Spinal cord (tissue), 9 donors: ENCODE measurements at regions not wholly inside any gene's neighbourhood (a gene's known extent, or its start where the extent isn't known, plus 50 kb on each side); places are given as distances from the start of the nearest gene placed in this dataset.

Experiments used
- DNase-seq, 6 donors: peaks; one replicate each; pipeline versions ENCODE4 v3.0.0 to v3.0.0-alpha.2; 2013 to 2015; ENCODE audit warnings: low spot score in 6 of 6, low read depth in 4 of 6
- H3K27ac ChIP-seq: one replicate; pipeline ENCODE4 v1.5.1; 2013; ENCODE audit warnings: low read depth, low read length, control low read depth
- H3K27me3 ChIP-seq: one replicate; pipeline ENCODE4 v1.6.1; 2013; ENCODE audit warnings: low read length; ENCODE audit not compliant: control insufficient read depth, insufficient read depth
- H3K36me3 ChIP-seq: one replicate; pipeline ENCODE4 v1.6.1; 2013; ENCODE audit warnings: low read length; ENCODE audit not compliant: control insufficient read depth, insufficient read depth
- H3K4me1 ChIP-seq: one replicate; pipeline ENCODE4 v1.6.1; 2013; ENCODE audit warnings: low read length; ENCODE audit not compliant: control insufficient read depth, insufficient read depth
- H3K4me3 ChIP-seq: one replicate; pipeline ENCODE4 v1.5.1; 2013; ENCODE audit warnings: low read depth, low read length, control low read depth
- H3K9me3 ChIP-seq: one replicate; pipeline ENCODE4 v1.6.1; 2013; ENCODE audit warnings: low read length; ENCODE audit not compliant: control insufficient read depth, insufficient read depth
- whole genome bisulfite sequencing: methylation state at CpG from one replicate; pipeline ENCODE4 v1.1.5; 2013; ENCODE audit warnings: missing lambda C conversion rate; ENCODE audit not compliant: insufficient coverage; 5-methylcytosine and 5-hydroxymethylcytosine counted together
- donor health status: healthy.

DNA sequence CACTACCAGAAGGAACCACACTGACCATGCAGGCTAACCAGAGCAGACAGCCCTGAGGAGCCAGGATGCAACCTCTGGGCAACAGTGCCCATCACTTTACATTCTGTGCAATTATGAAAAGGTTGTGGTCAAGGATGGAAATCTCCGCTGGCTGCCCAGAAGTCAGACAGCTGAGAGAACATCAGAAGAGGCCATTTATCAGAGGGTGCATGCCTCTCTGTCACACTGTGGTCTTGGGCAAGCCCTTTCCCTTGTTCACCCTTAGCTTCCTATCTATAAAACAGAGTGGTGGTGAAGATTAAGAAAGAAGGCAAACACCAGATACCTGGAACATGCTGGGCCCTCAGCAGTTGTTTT is 120.7 kb upstream of the GDF10 start:
- H3K4me1 ChIP-seq: peaks cover 6% of the 10 kb centered on the region
- no peaks in the 10 kb centered on the region for H3K27me3 ChIP-seq
- no peak overlapping the region for H3K27ac ChIP-seq
- WGBS: no CpG with 5 or more reads among the region's 1 CpG
- H3K36me3 ChIP-seq: no peaks in the 10 kb centered on the region
- no peak overlapping the region for H3K4me3 ChIP-seq
- DNase-seq: no peak
- H3K9me3 ChIP-seq: no peaks in the 10 kb centered on the region

DNA sequence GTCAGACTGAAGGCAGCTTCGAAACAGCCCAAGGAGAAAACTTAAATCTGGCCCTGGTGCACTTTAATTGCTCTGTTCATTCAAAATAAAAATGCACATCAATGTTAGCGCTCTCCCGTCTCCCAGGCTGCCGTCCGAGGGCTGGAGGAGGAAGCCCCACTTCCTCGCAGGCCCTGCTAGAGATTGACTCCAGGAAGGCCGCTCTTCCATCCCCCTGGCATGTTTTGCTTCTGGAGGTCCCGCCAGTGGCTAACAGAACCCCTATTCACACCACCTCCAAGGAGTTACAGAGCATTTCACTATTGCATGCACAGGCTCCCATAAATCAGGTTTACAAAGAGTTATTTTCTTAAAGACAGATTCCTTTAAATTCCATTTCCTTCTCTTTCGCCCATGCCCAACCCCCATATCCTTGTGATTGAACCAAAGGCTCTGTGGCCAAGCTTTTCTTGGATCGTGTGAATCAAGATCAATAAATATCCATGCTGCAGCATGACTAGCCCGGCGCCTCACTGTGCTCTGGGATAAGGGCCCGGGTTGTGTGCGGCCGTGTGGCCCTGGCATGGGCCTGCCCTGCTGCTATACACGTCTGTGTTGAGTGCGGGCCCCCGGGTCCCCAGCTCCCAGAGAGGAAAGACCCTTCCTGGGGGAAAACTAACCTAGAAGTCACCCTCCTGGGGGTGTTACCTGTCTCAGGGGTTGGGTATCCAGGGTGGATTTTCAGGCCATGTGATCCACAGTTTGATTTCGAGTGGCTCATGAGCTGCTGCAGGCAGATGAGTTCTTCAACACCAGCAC is 118.7 kb upstream of the GDF10 start:
- 68% methylated on average over 13 of the region's 19 CpGs for WGBS
- H3K4me3 ChIP-seq: no peak overlapping the region
- H3K27ac ChIP-seq: no peak overlapping the region
- H3K27me3 ChIP-seq: no peaks in the 10 kb centered on the region
- DNase-seq: peak in 2 of 6 donors; percentile 25 to 41
- no peaks in the 10 kb centered on the region for H3K9me3 ChIP-seq
- no peaks in the 10 kb centered on the region for H3K36me3 ChIP-seq
- H3K4me1 ChIP-seq: no peaks in the 10 kb centered on the region

DNA sequence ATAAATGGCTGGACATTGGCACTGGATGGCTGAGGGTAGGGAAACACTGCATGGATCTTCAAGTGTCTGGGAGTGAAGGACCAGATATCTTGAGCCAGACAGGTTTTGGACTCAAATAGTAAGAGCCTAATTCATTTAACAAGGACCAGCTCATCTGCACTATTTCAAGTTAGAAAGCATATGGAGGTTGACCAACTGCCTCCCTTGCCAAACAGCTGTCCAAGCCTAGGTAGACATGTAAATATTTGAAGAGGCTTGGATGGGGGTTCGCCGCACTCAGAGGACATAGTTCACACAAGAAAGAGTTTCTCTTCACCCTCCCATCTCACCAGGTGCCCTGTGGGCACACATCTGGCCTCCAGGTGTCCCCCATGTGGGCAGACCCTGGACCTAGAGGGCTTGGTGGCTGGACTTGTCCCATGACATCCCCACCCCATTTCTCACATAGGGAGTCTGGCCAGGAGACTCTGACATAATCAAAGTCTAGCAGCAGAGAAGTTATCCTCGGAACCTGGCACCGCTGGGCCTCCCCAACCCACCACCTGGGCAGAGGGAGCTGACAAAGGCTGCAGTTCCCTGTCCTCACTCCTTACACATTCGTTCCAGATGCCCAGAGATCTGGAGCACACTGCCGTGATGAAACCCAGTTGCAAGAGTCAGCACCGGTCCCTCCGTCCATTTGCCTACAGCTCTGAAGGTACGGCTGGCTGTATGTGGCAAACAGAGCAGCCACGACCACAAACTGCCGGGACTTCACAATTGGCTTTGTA is 116.9 kb upstream of the GDF10 start:
- DNase-seq: no peak
- 95% methylated on average over 9 of the region's 11 CpGs for WGBS
- Histone ChIP-seq H3K27ac (no peak overlapping the region), H3K4me1 (no peaks in the 10 kb centered on the region), H3K27me3 (no peaks in the 10 kb centered on the region), H3K36me3 (no peaks in the 10 kb centered on the region), H3K4me3 (no peak overlapping the region), H3K9me3 (no peaks in the 10 kb centered on the region)

GRCh38 chr10:47183704-47184041 is 116.3 kb upstream of the GDF10 start:
- Histone ChIP-seq H3K4me1 (no peaks in the 10 kb centered on the region), H3K27me3 (no peaks in the 10 kb centered on the region), H3K9me3 (no peaks in the 10 kb centered on the region), H3K36me3 (no peaks in the 10 kb centered on the region), H3K27ac (no peak overlapping the region), H3K4me3 (no peak overlapping the region)
- DNase-seq: no peak
- 85% methylated on average over 4 of the region's 4 CpGs for WGBS

DNA sequence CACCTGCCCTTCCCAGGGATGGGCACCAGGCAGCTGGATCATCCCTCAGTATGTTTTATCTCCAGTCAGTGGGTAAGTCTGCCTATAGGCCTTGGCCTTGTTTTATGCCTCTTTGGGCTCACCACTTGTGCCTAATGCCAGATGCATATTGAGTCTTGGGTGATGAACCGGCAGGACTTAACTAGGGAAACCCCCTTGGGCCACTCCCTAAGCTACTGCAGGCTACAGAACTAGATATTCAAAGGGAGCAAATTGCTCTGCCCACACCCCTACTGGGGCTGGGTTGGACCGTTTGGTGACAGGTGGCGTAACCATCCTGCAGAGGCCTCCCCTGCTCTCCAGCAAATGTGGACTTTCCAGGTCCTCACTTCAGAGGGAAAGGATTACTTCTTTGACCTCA is 115.7 kb upstream of the GDF10 start:
- Histone ChIP-seq H3K27ac (no peak overlapping the region), H3K4me1 (no peaks in the 10 kb centered on the region), H3K27me3 (no peaks in the 10 kb centered on the region), H3K4me3 (no peak overlapping the region), H3K36me3 (no peaks in the 10 kb centered on the region), H3K9me3 (no peaks in the 10 kb centered on the region)
- DNase-seq: no peak
- 98% methylated on average over 3 of the region's 3 CpGs for WGBS

DNA sequence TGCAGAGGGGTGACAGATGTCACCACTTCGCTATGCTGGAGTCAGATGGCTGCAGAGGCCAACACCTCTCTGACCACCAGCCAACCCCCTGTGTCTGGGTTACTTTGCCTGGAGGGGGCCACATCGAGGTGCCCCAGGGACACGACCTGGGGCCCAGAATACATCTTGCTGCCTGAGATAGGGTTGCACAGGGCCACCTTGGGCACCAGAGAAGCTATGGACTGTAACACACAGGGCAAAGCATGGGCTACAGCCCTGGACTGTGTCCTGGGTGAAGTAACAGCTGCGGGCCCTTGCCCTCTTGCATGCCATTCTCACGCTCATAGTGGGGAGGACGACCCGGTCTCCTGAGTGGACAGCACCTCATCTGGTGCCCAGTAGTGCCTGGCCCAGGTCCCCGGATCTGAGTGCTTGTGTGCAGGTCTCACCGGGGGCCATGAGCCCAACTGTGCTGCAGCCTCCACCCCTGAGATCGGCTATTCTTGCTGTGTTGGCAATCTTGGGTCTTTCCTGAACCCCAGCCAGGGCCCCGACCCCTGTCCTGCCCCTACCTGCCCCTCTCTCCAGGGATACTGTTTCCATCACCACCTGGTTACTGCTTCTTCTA is 115.2 kb upstream of the GDF10 start:
- Histone ChIP-seq H3K4me1 (no peaks in the 10 kb centered on the region), H3K27ac (no peak overlapping the region), H3K27me3 (no peaks in the 10 kb centered on the region), H3K36me3 (no peaks in the 10 kb centered on the region), H3K4me3 (no peak overlapping the region), H3K9me3 (no peaks in the 10 kb centered on the region)
- DNase-seq: no peak
- WGBS: 88% methylated on average over 11 of the region's 11 CpGs

GRCh38 chr10:47186941-47187340 is 113.1 kb upstream of the GDF10 start:
- Histone ChIP-seq H3K9me3 (no peaks in the 10 kb centered on the region), H3K36me3 (no peaks in the 10 kb centered on the region), H3K4me3 (no peak overlapping the region), H3K27me3 (no peaks in the 10 kb centered on the region), H3K27ac (no peak overlapping the region), H3K4me1 (no peaks in the 10 kb centered on the region)
- no peak for DNase-seq
- WGBS: 95% methylated on average over 7 of the region's 7 CpGs

GRCh38 chr10:47187592-47187991 is 112.4 kb upstream of the GDF10 start:
- 94% methylated on average over 6 of the region's 7 CpGs for WGBS
- Histone ChIP-seq H3K4me1 (no peaks in the 10 kb centered on the region), H3K27me3 (no peaks in the 10 kb centered on the region), H3K4me3 (no peak overlapping the region), H3K36me3 (no peaks in the 10 kb centered on the region), H3K27ac (no peak overlapping the region), H3K9me3 (no peaks in the 10 kb centered on the region)
- no peak for DNase-seq

DNA sequence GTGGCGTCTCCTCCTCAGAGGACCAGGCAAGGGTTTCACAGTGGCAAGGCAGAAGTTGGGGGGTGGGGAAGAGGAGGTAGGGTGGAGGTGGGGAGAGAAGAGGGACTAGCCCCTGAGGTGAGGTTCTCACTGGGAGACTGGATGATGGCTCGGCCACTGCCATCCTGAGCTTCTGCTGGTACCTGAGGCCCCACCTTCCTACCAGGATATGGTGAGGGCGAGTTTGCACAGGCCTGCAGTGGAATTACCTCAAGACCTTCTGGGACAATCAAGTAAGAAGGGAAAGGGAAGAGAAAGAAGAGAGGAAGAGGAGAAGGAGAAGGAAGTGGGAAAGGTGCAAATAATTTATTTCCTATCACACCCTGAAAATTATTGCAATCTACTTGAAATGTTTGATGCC is 111.8 kb upstream of the GDF10 start:
- Histone ChIP-seq H3K36me3 (no peaks in the 10 kb centered on the region), H3K4me3 (no peak overlapping the region), H3K4me1 (no peaks in the 10 kb centered on the region), H3K27me3 (no peaks in the 10 kb centered on the region), H3K27ac (no peak overlapping the region), H3K9me3 (no peaks in the 10 kb centered on the region)
- 93% methylated on average over 1 of the region's 3 CpGs for WGBS
- DNase-seq: no peak

- Histone ChIP-seq H3K4me3 (no peak overlapping the region), H3K36me3 (no peaks in the 10 kb centered on the region), H3K27me3 (no peaks in the 10 kb centered on the region), H3K9me3 (no peaks in the 10 kb centered on the region), H3K4me1 (no peaks in the 10 kb centered on the region), H3K27ac (no peak overlapping the region)
- DNase-seq: no peak
- 80% methylated on average over 6 of the region's 6 CpGs for WGBS
These were observed 110.2 kb upstream of the GDF10 start for GRCh38 chr10:47189802-47190201.
